GM13976 (cell line): ENCODE measurements at regions not wholly inside any gene's neighbourhood (a gene's known extent, or its start where the extent isn't known, plus 50 kb on each side); places are given as distances from the start of the nearest gene placed in this dataset.

Experiments
- DNase-seq: peaks from one replicate; pipeline ENCODE4 v3.0.0; 2012; ENCODE audit warnings: low spot score
- in situ Hi-C: fragments of 300-500 bp; cut with MboI; formaldehyde crosslinking; loops from one replicate; pipeline ENCODE4 v1.12.0; 2022; ENCODE audit warnings: low sequenced_read_pairs, mixed read lengths, inconsistent platforms; ENCODE audit not compliant: unreplicated experiment
- TF ChIP-seq, protein P1 (sequence below): IDR thresholded peaks from 2 replicates; pipeline ENCODE4 v1.5.1; 2012; ENCODE audit warnings: borderline replicate concordance, mild to moderate bottlenecking; ENCODE audit not compliant: insufficient read depth; ENCODE audit errors: extremely low read depth, missing control alignments, control extremely low read depth

DNA sequence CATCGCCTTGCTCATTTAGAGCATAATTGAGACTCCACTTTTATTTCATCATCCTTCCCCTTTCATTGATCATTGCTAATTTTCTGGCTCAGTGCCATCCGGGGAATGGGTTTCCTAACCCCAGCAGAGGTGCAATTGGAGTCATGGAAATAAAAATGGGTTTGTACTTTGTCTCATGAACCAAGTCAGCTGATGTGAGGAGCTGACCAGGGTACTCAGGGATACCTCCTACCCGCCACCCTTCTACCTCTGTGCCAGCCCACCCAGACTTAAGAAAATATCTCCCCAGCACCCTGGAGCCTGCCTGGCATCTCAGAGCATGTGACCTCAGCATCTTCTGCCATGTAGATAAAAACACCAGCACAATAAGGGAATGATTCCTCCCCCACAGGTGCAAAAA, 59.1 kb upstream of the MAFB start:
- TF ChIP-seq, protein P1, sequence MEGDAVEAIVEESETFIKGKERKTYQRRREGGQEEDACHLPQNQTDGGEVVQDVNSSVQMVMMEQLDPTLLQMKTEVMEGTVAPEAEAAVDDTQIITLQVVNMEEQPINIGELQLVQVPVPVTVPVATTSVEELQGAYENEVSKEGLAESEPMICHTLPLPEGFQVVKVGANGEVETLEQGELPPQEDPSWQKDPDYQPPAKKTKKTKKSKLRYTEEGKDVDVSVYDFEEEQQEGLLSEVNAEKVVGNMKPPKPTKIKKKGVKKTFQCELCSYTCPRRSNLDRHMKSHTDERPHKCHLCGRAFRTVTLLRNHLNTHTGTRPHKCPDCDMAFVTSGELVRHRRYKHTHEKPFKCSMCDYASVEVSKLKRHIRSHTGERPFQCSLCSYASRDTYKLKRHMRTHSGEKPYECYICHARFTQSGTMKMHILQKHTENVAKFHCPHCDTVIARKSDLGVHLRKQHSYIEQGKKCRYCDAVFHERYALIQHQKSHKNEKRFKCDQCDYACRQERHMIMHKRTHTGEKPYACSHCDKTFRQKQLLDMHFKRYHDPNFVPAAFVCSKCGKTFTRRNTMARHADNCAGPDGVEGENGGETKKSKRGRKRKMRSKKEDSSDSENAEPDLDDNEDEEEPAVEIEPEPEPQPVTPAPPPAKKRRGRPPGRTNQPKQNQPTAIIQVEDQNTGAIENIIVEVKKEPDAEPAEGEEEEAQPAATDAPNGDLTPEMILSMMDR: no peak
- no peak for DNase-seq
- in situ Hi-C loops: no loop called here

DNA sequence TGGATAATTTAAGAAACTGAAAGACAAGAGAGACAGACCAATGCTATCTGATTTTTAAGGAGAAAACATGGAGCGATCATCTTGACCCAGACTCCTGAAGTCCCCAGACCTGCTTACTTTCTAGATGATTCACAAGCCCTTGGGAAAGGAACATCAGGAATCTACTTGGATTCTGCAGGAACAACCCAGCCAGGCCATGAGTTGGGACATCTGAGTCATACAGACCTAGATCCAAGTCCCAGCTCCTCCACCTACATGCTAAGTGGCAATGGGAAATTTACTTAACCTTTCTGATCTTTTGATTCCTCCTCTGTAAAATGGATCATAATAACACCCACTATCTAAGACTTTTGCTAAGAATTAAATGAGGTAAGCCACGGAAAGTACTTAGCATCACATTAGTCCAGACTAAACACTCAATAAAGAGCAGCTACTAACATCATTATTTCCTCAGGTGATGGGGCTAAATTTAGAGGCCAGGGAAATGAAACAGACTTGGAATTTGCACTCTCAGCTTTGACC, 61.0 kb upstream of the MAFB start:
- in situ Hi-C loops: loop anchor here (25.0 kb wide), 1 partner anchor 337 kb away; no protein-coding TSS in a partner anchor
- TF ChIP-seq, protein P1: no peak
- DNase-seq: no peak

DNA sequence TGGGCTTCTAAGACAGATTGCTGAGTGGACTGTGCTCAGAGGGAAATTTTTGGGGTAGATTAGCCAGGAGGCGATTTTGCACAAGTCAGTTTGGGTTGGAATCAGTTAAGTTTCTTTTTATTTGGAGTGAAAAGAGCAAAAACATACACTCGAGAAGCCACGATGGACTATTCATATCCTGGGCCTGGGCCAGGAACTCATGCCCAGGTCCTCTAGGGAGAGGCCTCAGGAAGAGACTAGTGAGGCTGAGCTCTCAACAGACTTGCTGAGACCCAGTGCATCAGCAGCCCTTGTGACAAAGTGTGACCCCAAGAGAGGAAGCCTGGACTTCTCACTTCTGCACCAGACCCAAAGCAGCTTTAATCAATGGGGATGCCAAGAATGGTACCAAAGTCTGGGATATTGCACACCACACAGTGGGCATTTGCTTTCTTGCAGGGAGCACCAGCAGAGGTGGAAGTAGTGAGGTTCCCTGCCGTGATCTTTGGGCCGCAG, 61.6 kb upstream of the MAFB start:
- no peak for DNase-seq
- in situ Hi-C loops: loop anchor here (25.0 kb wide), 1 partner anchor 337 kb away; no protein-coding TSS in a partner anchor
- TF ChIP-seq, protein P1: no peak

DNA sequence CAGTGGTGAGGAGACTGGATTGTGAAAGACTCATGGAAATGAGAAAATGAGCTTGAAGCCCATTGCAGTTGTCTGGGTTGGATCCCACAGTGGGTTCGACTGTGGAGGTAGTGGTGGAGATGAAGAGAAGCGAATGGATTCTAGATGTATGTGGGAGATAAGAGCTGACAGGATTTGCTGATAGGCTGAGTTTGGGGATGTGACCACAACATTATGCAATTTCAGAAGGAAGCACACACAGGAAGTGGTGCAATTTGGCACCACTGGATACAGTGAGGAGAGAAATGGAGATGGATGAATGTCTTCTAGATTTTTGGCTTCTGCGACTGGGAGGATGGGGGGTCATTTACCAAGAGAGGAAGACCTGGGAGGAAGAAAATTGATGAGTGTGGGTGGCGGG, 64.4 kb upstream of the MAFB start:
- TF ChIP-seq, protein P1: no peak
- no peak for DNase-seq
- in situ Hi-C loops: loop anchor here (25.0 kb wide), 1 partner anchor 334 kb away; no protein-coding TSS in a partner anchor

DNA sequence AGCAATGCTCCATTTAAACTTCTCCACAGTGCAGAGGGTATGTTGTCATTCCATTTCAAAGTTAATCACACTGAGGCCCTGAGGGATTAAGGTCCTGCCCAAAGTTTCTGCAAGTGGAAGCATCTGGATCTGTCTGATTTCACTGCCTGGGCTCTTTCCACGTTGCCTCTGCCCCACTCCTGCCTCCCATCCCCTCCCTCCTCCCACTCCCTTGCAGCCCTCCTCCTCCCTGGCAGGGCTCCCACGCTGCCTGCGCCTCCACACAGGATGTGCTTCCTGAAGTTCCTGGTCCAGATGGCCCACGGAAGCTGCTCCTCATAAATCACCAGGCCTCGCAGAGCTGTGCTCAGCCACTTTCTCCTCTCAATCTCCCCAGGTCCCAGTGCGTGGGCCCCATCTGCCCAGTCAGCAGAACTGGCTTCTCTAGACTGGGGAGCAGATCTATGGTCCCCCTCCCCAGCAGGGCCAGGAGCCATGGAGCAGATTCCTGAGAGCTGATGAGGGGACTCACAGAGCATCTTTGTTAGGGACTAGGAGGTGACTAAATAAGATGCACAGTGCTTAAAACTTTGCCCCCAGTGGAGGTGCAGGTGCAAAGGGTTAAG, 65.4 kb upstream of the MAFB start:
- DNase-seq: no peak
- TF ChIP-seq, protein P1: no peak
- in situ Hi-C loops: loop anchor here (25.0 kb wide), 1 partner anchor 333 kb away; no protein-coding TSS in a partner anchor

DNA sequence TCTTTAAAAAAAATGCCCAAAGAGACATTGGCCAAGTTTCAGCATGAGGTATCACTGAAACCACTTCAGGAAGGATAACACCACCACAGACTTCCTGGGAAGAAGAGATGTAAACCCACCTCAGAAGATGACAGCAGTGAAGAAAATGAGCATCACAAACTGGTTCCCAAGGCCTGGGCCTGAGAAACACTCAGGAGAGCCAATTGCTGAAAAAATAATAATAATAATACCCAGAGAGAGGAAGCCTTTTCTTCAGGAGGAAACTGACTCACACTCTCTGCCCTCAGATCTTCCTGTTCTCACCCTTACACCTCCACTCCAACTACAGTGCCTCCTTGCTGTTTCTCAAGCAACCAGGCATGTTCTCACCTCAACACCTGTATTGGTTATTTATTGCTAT, 68.1 kb upstream of the MAFB start:
- no peak for DNase-seq
- TF ChIP-seq, protein P1: no peak
- in situ Hi-C loops: loop anchor here (25.0 kb wide), 1 partner anchor 330 kb away; no protein-coding TSS in a partner anchor

DNA sequence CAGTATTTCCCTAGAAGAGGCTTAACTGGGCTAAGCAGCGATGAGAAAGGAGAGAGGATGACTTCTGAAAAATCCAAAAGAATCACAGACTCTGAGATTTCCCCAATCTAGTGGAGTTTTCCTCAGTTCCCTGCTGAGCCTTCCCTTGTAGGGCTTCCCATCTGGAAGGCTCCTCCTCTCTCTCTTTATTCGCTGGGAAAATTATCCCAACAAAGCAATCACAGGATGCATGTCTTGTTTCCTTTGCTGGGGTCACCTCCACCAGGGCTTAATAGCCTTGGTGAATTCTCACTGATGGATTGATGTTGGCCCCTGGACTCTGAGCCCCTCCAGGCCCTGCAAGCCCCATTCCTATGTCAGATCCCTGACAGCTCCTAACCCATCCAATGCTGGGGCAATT, 69.8 kb upstream of the MAFB start:
- TF ChIP-seq, protein P1: no peak
- no peak for DNase-seq
- in situ Hi-C loops: loop anchor here (25.0 kb wide), 1 partner anchor 329 kb away; no protein-coding TSS in a partner anchor
